H1 (cell line): ENCODE measurements at regions not wholly inside any gene's neighbourhood (a gene's known extent, or its start where the extent isn't known, plus 50 kb on each side); places are given as distances from the start of the nearest gene placed in this dataset.

Experiments used
- CTCF ChIA-PET: fragments of 300-600 bp; sonication (Branson Sonifier 250); formaldehyde crosslinking; loops from one replicate; lab custom pipeline; 2021; ENCODE audit not compliant: partially characterized antibody; lab: Charles Lee
- POLR2A ChIA-PET: fragments of 300-600 bp; sonication (Branson Sonifier 250); formaldehyde crosslinking; loops from one replicate; lab custom pipeline; 2021; ENCODE audit warnings: inconsistent platforms; ENCODE audit not compliant: partially characterized antibody; lab: Charles Lee
- DNase-seq, 2 experiments: peaks; one replicate each; pipeline versions ENCODE4 v3.0.0 to v3.0.0-alpha.2; 2010 to 2022; ENCODE audit warnings: low spot score in 2 of 2, low read depth in 1 of 2, mixed read lengths in 1 of 2
- FAIRE-seq: peaks from 2 replicates; lab custom pipeline; 2011; peaks lifted over from hg19 to GRCh38; lab: Jason Lieb, UNC
- H2AFZ ChIP-seq: 2 replicates; pipeline ENCODE4 v1.8.1; 2012; ENCODE audit warnings: low read length, inconsistent platforms
- H2AK5ac ChIP-seq: 2 replicates; pipeline ENCODE4 v1.6.1; 2013; ENCODE audit warnings: low read depth, low read length
- H2BK120ac ChIP-seq: replicated peaks from 2 replicates; pipeline ENCODE3; 2013; ENCODE audit warnings: low read depth, low read length, inconsistent platforms
- H2BK12ac ChIP-seq: 2 replicates; pipeline ENCODE4 v1.6.1; 2013; ENCODE audit warnings: low read depth, low read length
- H2BK15ac ChIP-seq: 2 replicates; pipeline ENCODE4 v1.6.1; 2013; ENCODE audit warnings: low read length
- H2BK20ac ChIP-seq: 2 replicates; pipeline ENCODE4 v1.6.1; 2013; ENCODE audit warnings: low read length
- H2BK5ac ChIP-seq: 2 replicates; pipeline ENCODE4 v1.6.1; 2013; ENCODE audit warnings: low read depth, low read length
- H3K14ac ChIP-seq: 2 replicates; pipeline ENCODE4 v1.6.1; 2013; ENCODE audit warnings: inconsistent platforms; ENCODE audit not compliant: insufficient read length
- H3K18ac ChIP-seq: 2 replicates; pipeline ENCODE4 v1.6.1; 2013; ENCODE audit warnings: low read length; ENCODE audit errors: extremely low read depth
- H3K23ac ChIP-seq: 2 replicates; pipeline ENCODE4 v1.6.1; 2013; ENCODE audit warnings: inconsistent platforms; ENCODE audit not compliant: insufficient read length
- H3K23me2 ChIP-seq: 2 replicates; pipeline ENCODE4 v1.6.1; 2013; ENCODE audit warnings: low read depth, low read length
- H3K27ac ChIP-seq: 2 replicates; pipeline ENCODE4 v1.6.1; 2011; ENCODE audit warnings: low read depth, low read length, inconsistent platforms
- H3K27me3 ChIP-seq, 4 experiments: replicated peaks in 1 of 4; 1 replicate in 1 of 4; 2 replicates in 3 of 4; pipeline versions ENCODE4 v1.6.1 to v1.8.1; 2011 to 2013; ENCODE audit warnings: low read length in 3 of 4, mild to moderate bottlenecking in 3 of 4, inconsistent platforms in 2 of 4, mixed read lengths in 2 of 4, moderate library complexity in 1 of 4; ENCODE audit not compliant: control insufficient read depth in 3 of 4, insufficient read depth in 3 of 4; ENCODE audit errors: extremely low read depth in 1 of 4
- H3K36me3 ChIP-seq, 4 experiments: 2 replicates each; pipeline versions ENCODE4 v1.6.1 to v1.8.1; 2011 to 2013; ENCODE audit warnings: mild to moderate bottlenecking in 4 of 4, low read length in 3 of 4, moderate library complexity in 2 of 4, control low read depth in 1 of 4, inconsistent platforms in 1 of 4; ENCODE audit not compliant: insufficient read depth in 4 of 4, control insufficient read depth in 2 of 4
- H3K4ac ChIP-seq: replicated peaks from 2 replicates; pipeline ENCODE3; 2013; ENCODE audit warnings: low read length, low read depth, mixed read lengths, inconsistent platforms; ENCODE audit not compliant: insufficient read length
- H3K4me1 ChIP-seq, 4 experiments: replicated peaks in 1 of 4; 1 replicate in 1 of 4; 2 replicates in 3 of 4; pipeline versions ENCODE4 v1.6.1 to v1.8.1; 2011 to 2013; ENCODE audit warnings: low read length in 3 of 4, inconsistent platforms in 2 of 4, mixed read lengths in 1 of 4; ENCODE audit not compliant: insufficient read depth in 4 of 4, control insufficient read depth in 3 of 4
- H3K4me2 ChIP-seq, 2 experiments: 2 replicates each; pipeline versions ENCODE4 v1.6.1 to v1.8.1; 2011 to 2013; ENCODE audit warnings: low read depth in 2 of 2, low read length in 2 of 2, control low read depth in 1 of 2, inconsistent platforms in 1 of 2, mild to moderate bottlenecking in 1 of 2; ENCODE audit not compliant: insufficient read depth in 1 of 2
- H3K4me3 ChIP-seq, 4 experiments: fragments of 200-600, 300-600 bp in 1 of 4; sonication (generic), shearing (Covaris generic), sonication (Bioruptor Twin) in 1 of 4; 2 replicates each; pipeline versions ENCODE4 v1.5.1 to v1.8.1; 2011 to 2016; ENCODE audit warnings: low read length in 4 of 4, low read depth in 3 of 4, control low read depth in 2 of 4, inconsistent platforms in 2 of 4, mild to moderate bottlenecking in 2 of 4, mixed read lengths in 1 of 4, moderate library complexity in 1 of 4; ENCODE audit not compliant: insufficient read depth in 2 of 4; ENCODE audit errors: extremely low read depth in 1 of 4
- H3K56ac ChIP-seq: replicated peaks from 2 replicates; pipeline ENCODE3; 2013; ENCODE audit warnings: low read depth, mild to moderate bottlenecking, mixed read lengths, low read length, inconsistent platforms; ENCODE audit not compliant: insufficient read length
- H3K79me1 ChIP-seq: 2 replicates; pipeline ENCODE4 v1.6.1; 2013; ENCODE audit warnings: low read depth, low read length, control low read depth
- H3K79me2 ChIP-seq, 2 experiments: 2 replicates each; pipeline versions ENCODE4 v1.6.1 to v1.8.1; 2012 to 2013; ENCODE audit warnings: low read length in 2 of 2, mild to moderate bottlenecking in 2 of 2, inconsistent platforms in 1 of 2; ENCODE audit not compliant: insufficient read depth in 2 of 2, control insufficient read depth in 1 of 2
- H3K9ac ChIP-seq, 4 experiments: replicated peaks in 1 of 4; 1 replicate in 1 of 4; 2 replicates in 3 of 4; pipeline versions ENCODE4 v1.6.1 to v1.8.1; 2011 to 2013; ENCODE audit warnings: low read depth in 3 of 4, low read length in 3 of 4, control low read depth in 2 of 4, mild to moderate bottlenecking in 2 of 4, moderate library complexity in 2 of 4, inconsistent platforms in 1 of 4; ENCODE audit errors: extremely low read depth in 1 of 4
- H3K9me3 ChIP-seq, 2 experiments: 2 replicates each; pipeline versions ENCODE4 v1.6.1 to v1.8.1; 2012 to 2013; ENCODE audit warnings: mild to moderate bottlenecking in 2 of 2, moderate library complexity in 2 of 2, control low read depth in 1 of 2, inconsistent platforms in 1 of 2, low read depth in 1 of 2, low read length in 1 of 2, mixed read lengths in 1 of 2; ENCODE audit not compliant: insufficient read depth in 2 of 2
- H4K20me1 ChIP-seq, 2 experiments: replicated peaks in 1 of 2; 2 replicates each; pipeline versions ENCODE3 to v1.8.1; 2011 to 2013; ENCODE audit warnings: inconsistent platforms in 2 of 2, low read length in 2 of 2, mild to moderate bottlenecking in 1 of 2; ENCODE audit not compliant: insufficient read depth in 2 of 2, control insufficient read depth in 1 of 2
- H4K5ac ChIP-seq: 2 replicates; pipeline ENCODE4 v1.6.1; 2013; ENCODE audit warnings: low read length, low read depth, mixed read lengths, inconsistent platforms; ENCODE audit not compliant: insufficient read length
- H4K8ac ChIP-seq: 2 replicates; pipeline ENCODE4 v1.8.0; 2013; ENCODE audit warnings: mild to moderate bottlenecking, moderate library complexity, low read length, inconsistent platforms; ENCODE audit not compliant: insufficient read depth; ENCODE audit errors: extremely low read depth
- H4K91ac ChIP-seq: replicated peaks from 2 replicates; pipeline ENCODE3; 2013; ENCODE audit warnings: low read length, mixed read lengths, inconsistent platforms; ENCODE audit not compliant: insufficient read length
- CBX8 ChIP-seq: fragments of 300-800, 300-1000 bp; sonication (generic); IDR thresholded peaks from 2 replicates; pipeline ENCODE4 v1.7.1; 2016; ENCODE audit warnings: low read depth, low read length, borderline replicate concordance
- HDAC2 ChIP-seq, 2 experiments: fragments of 300-600 bp in 1 of 2; sonication (generic) in 1 of 2; IDR thresholded peaks; 2 replicates each; pipeline ENCODE4 v1.6.1; 2011 to 2012; ENCODE audit warnings: low read depth in 2 of 2, low read length in 2 of 2, mild to moderate bottlenecking in 2 of 2, moderate library complexity in 2 of 2, borderline replicate concordance in 1 of 2, inconsistent platforms in 1 of 2
- WGBS, 2 experiments: shearing (Covaris generic) in 1 of 2; methylation state at CpG; one replicate each; pipeline versions ENCODE4 v1.1.6 to v1.1.7; 2013 to 2015; ENCODE audit warnings: low lambda C conversion rate in 2 of 2, mixed read lengths in 2 of 2, inconsistent platforms in 1 of 2, low coverage in 1 of 2, missing lambda C conversion rate in 1 of 2; ENCODE audit not compliant: insufficient replicate concordance in 2 of 2, insufficient coverage in 1 of 2, insufficient read length in 1 of 2; ENCODE audit errors: extremely low coverage in 1 of 2, missing lambda C conversion rate in 1 of 2; 5-methylcytosine and 5-hydroxymethylcytosine counted together

DNA sequence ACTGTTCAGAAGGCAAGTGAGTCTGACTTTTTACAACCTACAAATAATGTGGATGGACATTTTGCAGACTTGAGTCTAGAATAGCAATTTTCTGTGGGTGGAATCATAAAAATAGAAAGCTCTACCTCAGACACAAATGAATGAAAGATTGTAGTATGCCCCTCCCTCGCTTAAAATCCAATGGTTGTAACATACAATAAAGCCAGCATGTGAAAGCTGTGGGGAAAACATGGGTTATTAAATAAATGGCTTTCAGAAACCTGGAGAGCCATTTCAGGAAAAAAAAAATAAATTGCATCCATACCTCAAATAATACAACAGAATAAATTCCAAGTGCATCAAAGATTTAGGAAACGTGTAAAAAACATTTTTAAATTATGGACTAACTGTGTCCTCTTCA, 123.1 kb upstream of the MON1B start:
- no peak overlapping the region for H3K4me2 ChIP-seq
- WGBS, 2 experiments: 71% methylated on average over 2 of the region's 2 CpGs; no CpG with 5 or more reads in 1 of the 2 experiments
- H4K5ac ChIP-seq: no peak overlapping the region
- TF ChIP-seq CBX8 (no peak), HDAC2 (IDR thresholded peaks at IDR 0.05; ENCODE audit: borderline replicate concordance in 1 of 2, low read depth in 2 of 2, low read length in 2 of 2) (no peak)

More for the DNA sequence above, 123.1 kb upstream of the MON1B start:
- ChIA-PET CTCF (interaction anchor here (1.5 kb wide), 1 partner anchor 25 kb away, joined by 4 read pairs; no protein-coding TSS in a partner anchor), POLR2A (interaction anchor here (0.6 kb wide), 1 partner anchor 1453 kb away, joined by 5 read pairs; no protein-coding TSS in a partner anchor)
- Histone ChIP-seq H4K91ac (no peak overlapping the region), H2AK5ac (no peak overlapping the region), H3K27ac (no peak overlapping the region), H2BK15ac (no peak overlapping the region), H3K56ac (no peak overlapping the region), H2BK120ac (no peak overlapping the region), H3K18ac (no peak overlapping the region), H4K8ac (no peak overlapping the region), H4K20me1 (no peaks in the 10 kb centered on the region), H3K23me2 (no peaks in the 10 kb centered on the region), H2AFZ (no peak overlapping the region), H3K9me3 (no peaks in the 10 kb centered on the region), H3K23ac (no peak overlapping the region), H3K4ac (no peak overlapping the region), H3K27me3 (no peaks in the 10 kb centered on the region), H2BK20ac (no peak overlapping the region), H3K79me1 (no peaks in the 10 kb centered on the region), H2BK12ac (no peak overlapping the region), H2BK5ac (no peak overlapping the region), H3K4me1 (peaks cover 0 to 17% (median 11%) of the 10 kb centered on the region in 4 experiments; a peak in 6 of 7 replicates), H3K9ac (no peak overlapping the region), H3K79me2 (no peaks in the 10 kb centered on the region), H3K36me3 (no peaks in the 10 kb centered on the region), H3K14ac (no peak overlapping the region), H3K4me3 (no peak overlapping the region)
- FAIRE-seq (no peak), DNase-seq (no peak)
